OCI-LY1 (cell line): ENCODE measurements at regions not wholly inside any gene's neighbourhood (a gene's known extent, or its start where the extent isn't known, plus 50 kb on each side); places are given as distances from the start of the nearest gene placed in this dataset.

Experiments
- EZH2 ChIP-seq: fragments of 200-600 bp; sonication (generic), shearing (Covaris generic); IDR thresholded peaks from 2 replicates; pipeline ENCODE4 v1.8.0; 2017; ENCODE audit warnings: borderline replicate concordance, mixed run types, mild to moderate bottlenecking, antibody characterized with exemption, low read length, moderate library complexity, mixed read lengths
- TF ChIP-seq, protein P1 (sequence below): fragments of 200-600 bp; sonication (generic), shearing (Covaris generic); IDR thresholded peaks from 2 replicates; pipeline ENCODE4 v1.5.1; 2017; ENCODE audit warnings: mild to moderate bottlenecking, antibody characterized with exemption, low read length, moderate library complexity, mixed read lengths

DNA sequence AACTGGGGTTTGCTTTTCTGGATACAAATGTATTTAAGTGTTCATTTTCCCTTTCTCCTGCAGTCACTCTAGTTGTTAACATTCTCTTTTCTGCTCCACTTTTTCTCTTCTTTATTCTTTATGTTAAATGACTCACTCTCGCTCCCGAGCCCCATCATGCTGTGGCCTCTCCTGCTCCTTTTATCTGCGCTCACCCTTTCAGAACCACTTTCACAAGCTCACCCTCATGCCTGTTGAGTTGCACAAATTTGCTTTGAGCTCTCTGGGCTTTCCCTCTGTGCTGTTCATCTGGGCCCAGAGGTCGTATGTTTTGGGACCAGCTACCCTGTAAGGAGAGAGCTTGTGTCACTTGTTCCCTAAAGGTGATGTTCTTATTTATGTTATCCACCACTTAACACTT, 98.1 kb upstream of the ASCC3 start:
- TF ChIP-seq EZH2 = no peak
- TF ChIP-seq, protein P1, sequence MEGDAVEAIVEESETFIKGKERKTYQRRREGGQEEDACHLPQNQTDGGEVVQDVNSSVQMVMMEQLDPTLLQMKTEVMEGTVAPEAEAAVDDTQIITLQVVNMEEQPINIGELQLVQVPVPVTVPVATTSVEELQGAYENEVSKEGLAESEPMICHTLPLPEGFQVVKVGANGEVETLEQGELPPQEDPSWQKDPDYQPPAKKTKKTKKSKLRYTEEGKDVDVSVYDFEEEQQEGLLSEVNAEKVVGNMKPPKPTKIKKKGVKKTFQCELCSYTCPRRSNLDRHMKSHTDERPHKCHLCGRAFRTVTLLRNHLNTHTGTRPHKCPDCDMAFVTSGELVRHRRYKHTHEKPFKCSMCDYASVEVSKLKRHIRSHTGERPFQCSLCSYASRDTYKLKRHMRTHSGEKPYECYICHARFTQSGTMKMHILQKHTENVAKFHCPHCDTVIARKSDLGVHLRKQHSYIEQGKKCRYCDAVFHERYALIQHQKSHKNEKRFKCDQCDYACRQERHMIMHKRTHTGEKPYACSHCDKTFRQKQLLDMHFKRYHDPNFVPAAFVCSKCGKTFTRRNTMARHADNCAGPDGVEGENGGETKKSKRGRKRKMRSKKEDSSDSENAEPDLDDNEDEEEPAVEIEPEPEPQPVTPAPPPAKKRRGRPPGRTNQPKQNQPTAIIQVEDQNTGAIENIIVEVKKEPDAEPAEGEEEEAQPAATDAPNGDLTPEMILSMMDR = no peak
